ENCODE measurements at regions not wholly inside any gene's neighbourhood (a gene's known extent, or its start where the extent isn't known, plus 50 kb on each side); places are given as distances from the start of the nearest gene placed in this dataset.

DNA sequence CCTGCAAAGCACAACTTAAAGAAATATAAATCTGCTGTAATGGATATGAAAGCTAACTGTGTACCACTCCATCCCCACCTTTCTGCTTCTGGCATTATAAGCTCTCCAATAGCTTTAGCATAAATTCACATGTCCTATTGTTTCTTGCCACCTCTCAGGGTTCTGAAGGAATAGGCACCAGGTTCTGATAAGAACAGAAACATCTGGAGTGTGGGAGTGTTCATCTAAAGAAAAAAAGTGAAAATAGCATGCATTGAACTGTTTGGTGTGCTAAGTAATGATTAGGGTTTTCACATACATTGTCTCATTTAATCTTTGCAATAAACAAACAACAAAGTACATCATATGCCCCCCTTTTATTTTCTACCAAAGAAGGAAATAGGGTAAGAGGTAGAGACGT lies 72.3 kb downstream of the FAM76B start:
- DNase-seq (ENCODE audit: low spot score): no peak

DNA sequence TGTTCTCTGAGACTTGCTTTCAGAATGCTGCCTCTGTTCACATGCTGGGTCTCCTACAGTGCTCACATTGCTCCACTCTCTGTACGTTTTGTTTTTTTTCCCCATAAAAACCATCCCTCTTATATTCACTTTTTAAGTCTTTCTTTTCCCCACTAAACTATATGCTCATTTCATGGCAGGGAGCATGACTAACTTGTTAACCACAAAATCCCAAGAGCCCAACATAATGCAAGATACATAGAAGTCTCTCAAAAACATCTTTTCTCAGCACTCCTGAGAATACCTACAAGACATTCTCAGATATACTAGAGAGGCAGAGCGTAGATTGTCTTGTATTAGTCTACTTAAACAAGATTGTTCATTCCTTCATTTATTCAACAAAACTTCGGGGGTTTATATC lies 73.3 kb downstream of the FAM76B start:
- no peak for DNase-seq (ENCODE audit: low spot score)

GRCh38 chr11:95715777-95716241 lies 73.8 kb downstream of the FAM76B start:
- DNase-seq (ENCODE audit: low spot score): no peak

GRCh38 chr11:95714843-95715776 lies 74.5 kb downstream of the FAM76B start:
- DNase-seq (ENCODE audit: low spot score): no peak

DNA sequence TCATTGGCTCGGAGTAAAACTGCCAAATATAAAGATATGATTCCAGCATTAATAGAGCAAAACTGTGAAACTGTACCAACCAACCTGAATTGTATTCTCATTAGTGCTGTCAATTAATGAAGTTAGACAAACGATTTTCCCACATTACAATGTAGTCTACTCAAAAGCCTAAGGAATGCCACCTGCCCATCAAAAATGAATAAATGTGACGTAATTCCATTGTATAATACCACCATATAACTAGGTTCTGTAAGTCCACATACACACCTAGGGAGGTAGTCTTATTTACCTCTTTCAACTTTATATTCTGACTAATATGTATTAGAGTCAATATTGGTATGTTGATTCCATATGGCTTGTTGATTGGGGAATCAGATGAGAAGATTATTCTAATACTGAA lies 76.2 kb downstream of the FAM76B start:
- DNase-seq (ENCODE audit: low spot score): no peak

DNA sequence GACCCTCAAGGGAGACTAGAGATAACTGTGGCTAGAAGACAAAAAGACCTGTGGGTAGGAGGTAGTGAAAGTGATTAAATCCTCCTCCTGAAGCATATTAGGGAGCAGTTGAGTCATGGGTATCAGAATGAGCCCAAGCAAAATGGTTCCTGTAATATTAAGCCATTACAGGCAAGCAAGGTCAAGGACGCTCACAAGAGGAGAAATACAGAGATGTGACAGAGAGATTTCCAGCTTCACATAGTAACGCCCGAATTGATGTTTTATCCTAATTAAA lies 77.7 kb downstream of the FAM76B start:
- no peak for DNase-seq (ENCODE audit: low spot score)

GRCh38 chr11:95711162-95711944 lies 78.2 kb downstream of the FAM76B start:
- DNase-seq (ENCODE audit: low spot score): no peak

GRCh38 chr11:95708681-95709080 lies 80.9 kb downstream of the FAM76B start:
- no peak for DNase-seq (ENCODE audit: low spot score)

- no peak for DNase-seq (ENCODE audit: low spot score)
Observed at GRCh38 chr11:95706974-95707387, 82.6 kb downstream of the FAM76B start.

DNA sequence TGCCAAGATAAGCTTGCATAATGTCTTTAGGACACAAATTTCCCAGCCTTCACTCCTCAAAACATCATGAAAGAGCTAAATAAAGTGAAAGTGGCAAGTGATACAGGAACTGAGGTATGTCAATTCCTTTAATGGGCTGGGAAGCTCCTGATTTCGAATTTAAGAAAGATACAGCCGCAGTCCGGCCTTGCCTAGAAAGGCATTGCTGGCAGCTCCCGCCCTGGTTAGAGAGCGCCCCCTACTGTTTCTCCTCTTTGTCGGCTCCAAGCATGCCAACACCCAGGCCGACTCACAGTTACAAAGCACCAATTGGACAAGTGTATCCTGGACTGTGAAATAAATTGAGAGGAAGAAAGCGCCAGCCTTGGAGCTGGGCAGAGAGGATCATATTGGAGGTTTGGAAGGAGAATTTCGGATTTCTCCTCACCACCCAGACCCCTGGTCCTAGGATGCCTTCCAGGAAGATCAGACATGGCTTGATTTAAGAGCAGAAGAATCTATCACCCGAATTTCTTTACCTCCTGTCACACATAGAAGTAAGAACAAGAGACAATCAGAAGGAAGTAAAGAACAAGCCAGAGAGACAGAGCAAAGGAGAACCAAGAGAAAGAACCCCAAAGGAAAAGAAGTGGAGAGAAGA lies 84.0 kb downstream of the FAM76B start:
- peak; percentile 90 for DNase-seq (ENCODE audit: low spot score)

DNA sequence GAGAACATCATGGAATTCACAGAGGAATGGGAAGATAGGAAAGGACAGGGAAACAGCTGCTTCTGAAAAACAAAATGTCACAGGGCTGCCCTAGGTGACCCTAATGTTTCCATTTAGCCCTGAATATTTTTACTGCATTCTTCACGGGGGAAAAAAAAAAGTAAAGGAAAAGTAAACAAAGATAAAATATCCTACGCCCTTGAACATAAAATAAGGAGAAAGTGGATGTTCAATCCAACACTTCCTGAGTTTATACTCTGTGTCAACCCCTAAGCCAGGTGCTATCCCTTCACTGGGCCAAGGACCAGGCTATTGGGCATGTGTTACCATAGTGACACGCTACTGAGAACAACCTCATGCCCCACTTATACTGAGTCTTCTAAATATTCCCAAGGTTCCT lies 84.7 kb downstream of the FAM76B start:
- DNase-seq (ENCODE audit: low spot score): no peak

DNA sequence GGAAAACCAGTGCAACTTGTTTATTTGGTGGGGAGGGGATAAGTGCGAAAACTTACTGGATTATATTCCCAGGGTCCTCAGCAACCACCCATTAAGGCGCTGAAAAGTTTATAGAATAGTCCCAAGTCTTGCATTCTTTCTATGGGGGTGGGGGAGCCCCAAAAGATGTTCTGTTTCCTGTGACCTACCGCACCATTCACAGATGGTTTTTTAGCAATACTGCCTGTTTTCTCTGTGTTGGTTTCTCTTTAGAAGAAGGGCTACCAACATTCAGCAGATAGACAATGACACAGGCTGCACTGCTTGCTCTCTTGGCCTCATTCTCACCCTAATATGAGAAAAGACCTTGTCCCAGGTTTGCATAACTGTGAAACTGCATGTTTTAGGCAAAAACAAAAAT lies 86.5 kb downstream of the FAM76B start:
- DNase-seq (ENCODE audit: low spot score): no peak

DNA sequence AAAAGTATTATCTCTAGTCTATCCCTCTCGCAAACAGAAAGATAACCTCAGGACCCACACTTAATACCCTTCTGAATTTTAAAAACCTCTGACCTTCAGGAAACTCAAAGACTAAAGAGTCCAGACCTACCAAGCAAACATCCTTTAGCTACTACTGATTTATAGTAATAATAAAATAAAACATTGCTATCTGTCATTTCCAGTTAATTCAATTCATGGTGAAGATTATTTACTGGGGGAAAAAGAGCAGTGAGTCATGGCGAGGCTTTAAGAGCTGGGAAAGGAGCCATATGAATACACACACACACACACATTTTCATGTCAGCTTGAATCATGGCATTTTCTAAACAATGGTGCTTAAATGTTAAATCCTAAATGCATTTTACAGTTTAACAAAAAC lies 87.1 kb downstream of the FAM76B start:
- no peak for DNase-seq (ENCODE audit: low spot score)

DNA sequence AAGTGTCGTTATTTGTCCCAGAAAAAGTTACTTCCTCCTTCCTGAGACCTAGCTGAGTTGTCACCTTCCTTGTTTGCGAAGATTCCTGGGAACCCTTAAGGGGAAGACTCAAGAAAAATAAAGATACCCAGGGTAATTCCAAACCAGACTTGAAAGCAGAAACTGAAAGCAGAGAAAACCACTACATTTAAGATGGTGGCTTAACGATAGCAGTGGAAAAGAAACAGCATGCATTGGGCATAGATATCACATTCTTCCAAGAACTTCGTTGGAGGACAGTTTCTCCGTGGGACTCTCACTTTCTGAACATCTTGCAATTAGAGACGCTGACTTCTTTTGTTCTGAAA lies 89.1 kb downstream of the FAM76B start:
- no peak for DNase-seq (ENCODE audit: low spot score)

DNA sequence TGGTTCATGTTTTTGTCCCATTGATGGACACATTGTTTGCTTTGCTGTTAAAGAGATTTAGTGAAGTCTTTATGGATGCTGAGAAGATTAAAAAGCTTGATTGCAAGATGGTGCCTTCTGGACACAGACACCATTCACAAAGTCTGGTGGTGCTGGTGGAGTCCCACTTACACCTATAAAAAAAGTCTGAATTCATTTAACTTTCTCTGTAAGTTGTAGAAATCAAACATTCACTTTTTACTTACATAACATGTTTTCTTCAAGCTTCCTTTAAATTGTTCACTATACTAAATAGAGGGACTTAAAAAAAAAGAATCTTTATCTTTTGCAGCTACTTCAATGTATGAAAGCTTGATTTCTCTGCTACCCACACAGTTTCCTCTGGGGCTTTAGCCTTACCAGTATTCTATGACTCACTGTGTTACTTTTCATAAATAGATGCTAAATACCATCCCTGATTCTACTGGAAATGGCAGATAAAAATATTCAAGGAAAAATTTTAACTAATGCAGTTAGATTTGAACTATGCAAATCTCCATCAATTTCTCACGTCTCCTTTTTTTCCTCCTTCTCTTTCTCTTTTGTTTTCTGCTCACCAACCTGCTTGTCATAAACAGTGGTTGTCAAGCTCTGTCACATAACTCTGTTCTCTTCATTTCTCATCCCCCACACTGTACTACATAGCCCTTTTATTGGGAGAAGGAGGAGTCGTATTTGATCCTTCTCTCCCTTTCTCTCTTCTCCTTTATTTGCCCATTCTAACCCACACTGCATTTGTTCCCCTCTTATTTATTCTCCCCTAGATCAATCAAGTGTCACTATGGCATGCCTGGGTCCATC lies 89.7 kb downstream of the FAM76B start:
- DNase-seq (ENCODE audit: low spot score): no peak

DNA sequence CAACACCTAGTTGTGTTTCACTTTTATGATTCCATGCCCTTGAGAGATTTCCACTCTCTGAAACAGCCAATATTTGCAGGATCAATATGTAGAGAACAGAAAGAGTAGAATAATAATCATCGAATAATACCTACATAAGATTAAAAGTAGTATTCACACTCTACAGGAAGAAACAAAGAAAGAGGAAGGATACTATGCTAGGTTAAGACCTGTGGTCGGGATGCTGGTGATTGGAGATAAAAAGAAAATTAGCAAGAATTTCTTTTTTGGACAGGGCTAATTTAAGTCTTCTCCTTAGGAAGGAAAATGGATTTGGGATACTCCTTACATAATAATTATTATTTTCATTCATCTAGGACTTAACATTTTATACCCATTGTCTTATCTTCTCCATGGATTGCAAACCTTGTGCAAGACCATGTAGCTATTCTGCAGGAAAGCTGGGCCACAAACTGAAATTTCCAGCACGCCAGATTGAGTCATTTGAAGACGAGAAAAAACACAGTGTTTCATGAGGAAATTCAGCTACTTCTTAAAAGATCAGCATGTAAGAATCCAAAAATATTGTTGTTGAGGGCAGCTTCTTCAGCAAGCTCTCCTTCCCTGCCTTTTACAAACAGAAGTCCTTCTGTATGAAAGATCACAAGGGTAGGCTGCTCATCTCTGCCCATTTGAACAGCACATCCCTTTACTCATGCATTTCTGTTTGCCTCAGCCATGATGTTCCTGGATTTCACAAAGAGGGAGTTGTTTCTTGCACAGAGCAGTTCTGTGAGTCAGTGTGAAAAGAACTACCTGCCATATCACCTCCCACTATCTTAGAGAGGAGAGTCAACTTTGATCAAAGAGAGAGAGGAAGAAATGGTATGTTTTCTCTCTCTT lies 90.7 kb downstream of the FAM76B start:
- DNase-seq (ENCODE audit: low spot score): no peak

- no peak for DNase-seq (ENCODE audit: low spot score)
Observed at GRCh38 chr11:95697614-95698408, 91.8 kb downstream of the FAM76B start.

GRCh38 chr11:95695181-95695580 lies 94.4 kb downstream of the FAM76B start:
- DNase-seq (ENCODE audit: low spot score): no peak

DNA sequence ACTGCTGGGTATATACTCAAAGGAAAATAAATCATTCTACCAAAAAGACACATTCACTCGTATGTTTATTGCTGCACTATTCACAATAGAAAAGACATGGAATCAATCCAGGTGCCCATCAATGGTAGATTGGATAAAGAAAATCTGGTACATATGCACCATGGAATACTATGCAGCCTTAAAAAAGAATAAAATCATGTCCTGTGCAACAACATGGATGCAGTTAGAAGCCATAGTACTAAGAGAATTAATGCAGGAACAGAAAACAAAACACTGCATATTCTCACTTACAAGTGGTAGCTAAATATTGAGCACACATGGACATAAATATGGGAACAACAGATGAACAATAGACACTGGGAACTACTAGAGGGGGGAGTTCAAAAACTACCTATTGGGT lies 96.3 kb downstream of the FAM76B start:
- no peak for DNase-seq (ENCODE audit: low spot score)
